ENCODE measurements at regions not wholly inside any gene's neighbourhood (a gene's known extent, or its start where the extent isn't known, plus 50 kb on each side); places are given as distances from the start of the nearest gene placed in this dataset.

- Mint-ChIP-seq H3K4me1 (no peaks in the 10 kb centered on the region), H3K27me3 (no peaks in the 10 kb centered on the region), H3K27ac (no peak overlapping the region), H3K36me3 (no peaks in the 10 kb centered on the region), H3K9me3 (ENCODE audit: low read depth) (peaks cover 1% of the 10 kb centered on the region), H3K4me3 (no peak overlapping the region)
- no peak for ATAC-seq
- CTCF ChIA-PET: no interaction called here
- DNase-seq: no peak
These were observed 150.4 kb upstream of the PCSK5 start for GRCh38 chr9:75739884-75740611.

- Mint-ChIP-seq H3K27me3 (no peaks in the 10 kb centered on the region), H3K27ac (no peak overlapping the region), H3K4me3 (no peak overlapping the region), H3K4me1 (no peaks in the 10 kb centered on the region), H3K36me3 (no peaks in the 10 kb centered on the region), H3K9me3 (ENCODE audit: low read depth) (peaks cover 1% of the 10 kb centered on the region)
- CTCF ChIA-PET: no interaction called here
- DNase-seq (no peak), ATAC-seq (no peak)
These were observed 146.6 kb upstream of the PCSK5 start for GRCh38 chr9:75743855-75744254.

- Mint-ChIP-seq H3K9me3 (ENCODE audit: low read depth) (no peaks in the 10 kb centered on the region), H3K27ac (no peak overlapping the region), H3K27me3 (no peaks in the 10 kb centered on the region), H3K36me3 (no peaks in the 10 kb centered on the region), H3K4me3 (no peak overlapping the region), H3K4me1 (no peaks in the 10 kb centered on the region)
- CTCF ChIA-PET: no interaction called here
- ATAC-seq (no peak), DNase-seq (no peak)
These were observed 136.4 kb upstream of the PCSK5 start for GRCh38 chr9:75754080-75754479.

- H3K4me1 Mint-ChIP-seq: no peaks in the 10 kb centered on the region
- no peak for DNase-seq
- H3K4me3 Mint-ChIP-seq: no peak overlapping the region
- H3K27ac Mint-ChIP-seq: no peak overlapping the region
- H3K27me3 Mint-ChIP-seq: no peaks in the 10 kb centered on the region
- H3K36me3 Mint-ChIP-seq: no peaks in the 10 kb centered on the region
- no peak for ATAC-seq
- peaks cover 4% of the 10 kb centered on the region for H3K9me3 Mint-ChIP-seq (ENCODE audit: low read depth)
- CTCF ChIA-PET: no interaction called here
These were observed 115.3 kb upstream of the PCSK5 start for GRCh38 chr9:75775166-75775565.

- CTCF ChIA-PET: no interaction called here
- ATAC-seq (no peak), DNase-seq (no peak)
- H3K27me3 Mint-ChIP-seq: no peaks in the 10 kb centered on the region
- H3K4me1 Mint-ChIP-seq: no peaks in the 10 kb centered on the region
- H3K9me3 Mint-ChIP-seq (ENCODE audit: low read depth): no peaks in the 10 kb centered on the region
- H3K36me3 Mint-ChIP-seq: no peaks in the 10 kb centered on the region
- no peak overlapping the region for H3K4me3 Mint-ChIP-seq
- no peak overlapping the region for H3K27ac Mint-ChIP-seq
These were observed 114.3 kb upstream of the PCSK5 start for GRCh38 chr9:75775966-75776691.

- no peaks in the 10 kb centered on the region for H3K9me3 Mint-ChIP-seq (ENCODE audit: low read depth)
- CTCF ChIA-PET: no interaction called here
- H3K4me1 Mint-ChIP-seq: no peaks in the 10 kb centered on the region
- DNase-seq: no peak
- no peak for ATAC-seq
- H3K27me3 Mint-ChIP-seq: no peaks in the 10 kb centered on the region
- H3K36me3 Mint-ChIP-seq: no peaks in the 10 kb centered on the region
- no peak overlapping the region for H3K4me3 Mint-ChIP-seq
- H3K27ac Mint-ChIP-seq: no peak overlapping the region
These were observed 110.3 kb upstream of the PCSK5 start for GRCh38 chr9:75780185-75780584.

GRCh38 chr9:75788006-75788634, 102.4 kb upstream of the PCSK5 start:
- DNase-seq: no peak
- Mint-ChIP-seq H3K27me3 (peaks cover 2% of the 10 kb centered on the region), H3K36me3 (peaks cover 1% of the 10 kb centered on the region), H3K27ac (no peak overlapping the region), H3K4me1 (peaks cover 5% of the 10 kb centered on the region), H3K4me3 (no peak overlapping the region), H3K9me3 (ENCODE audit: low read depth) (peaks cover 2% of the 10 kb centered on the region)
- no peak for ATAC-seq
- CTCF ChIA-PET: no interaction called here

GRCh38 chr9:75797085-75797580, 93.3 kb upstream of the PCSK5 start:
- no peak overlapping the region for H3K27ac Mint-ChIP-seq

GRCh38 chr9:75798505-75798904, 92.0 kb upstream of the PCSK5 start:
- Mint-ChIP-seq H3K36me3 (no peaks in the 10 kb centered on the region), H3K4me1 (no peaks in the 10 kb centered on the region), H3K27ac (no peak overlapping the region), H3K9me3 (ENCODE audit: low read depth) (no peaks in the 10 kb centered on the region), H3K4me3 (no peak overlapping the region), H3K27me3 (no peaks in the 10 kb centered on the region)
- no peak for ATAC-seq
- CTCF ChIA-PET: no interaction called here
- no peak for DNase-seq

More at GRCh38 chr9:75797085-75797580, 93.3 kb upstream of the PCSK5 start:
- H3K9me3 Mint-ChIP-seq (ENCODE audit: low read depth): no peaks in the 10 kb centered on the region
- no peaks in the 10 kb centered on the region for H3K27me3 Mint-ChIP-seq
- H3K4me3 Mint-ChIP-seq: no peak overlapping the region
- no peak for ATAC-seq
- no peak for DNase-seq
- no peaks in the 10 kb centered on the region for H3K4me1 Mint-ChIP-seq
- no peaks in the 10 kb centered on the region for H3K36me3 Mint-ChIP-seq
- CTCF ChIA-PET: no interaction called here

- Mint-ChIP-seq H3K36me3 (no peaks in the 10 kb centered on the region), H3K9me3 (ENCODE audit: low read depth) (no peaks in the 10 kb centered on the region)
- ATAC-seq: no peak
These were observed 87.3 kb upstream of the PCSK5 start for GRCh38 chr9:75803130-75803529.

GRCh38 chr9:75810063-75810462, 80.4 kb upstream of the PCSK5 start:
- ATAC-seq (no peak), DNase-seq (no peak)
- CTCF ChIA-PET: no interaction called here
- Mint-ChIP-seq H3K27me3 (no peaks in the 10 kb centered on the region), H3K9me3 (ENCODE audit: low read depth) (peaks cover 2% of the 10 kb centered on the region), H3K36me3 (no peaks in the 10 kb centered on the region), H3K4me3 (no peak overlapping the region), H3K4me1 (no peaks in the 10 kb centered on the region), H3K27ac (no peak overlapping the region)

More at GRCh38 chr9:75803130-75803529, 87.3 kb upstream of the PCSK5 start:
- H3K4me1 Mint-ChIP-seq: no peaks in the 10 kb centered on the region
- H3K27ac Mint-ChIP-seq: no peak overlapping the region
- H3K27me3 Mint-ChIP-seq: no peaks in the 10 kb centered on the region
- DNase-seq: no peak
- CTCF ChIA-PET: no interaction called here
- no peak overlapping the region for H3K4me3 Mint-ChIP-seq

- no peak overlapping the region for H3K4me3 Mint-ChIP-seq
- DNase-seq (no peak), ATAC-seq (no peak)
- CTCF ChIA-PET: no interaction called here
- peaks cover 2% of the 10 kb centered on the region for H3K9me3 Mint-ChIP-seq (ENCODE audit: low read depth)
- H3K4me1 Mint-ChIP-seq: no peaks in the 10 kb centered on the region
- H3K27me3 Mint-ChIP-seq: no peaks in the 10 kb centered on the region
- no peaks in the 10 kb centered on the region for H3K36me3 Mint-ChIP-seq
- no peak overlapping the region for H3K27ac Mint-ChIP-seq
These were observed 78.8 kb upstream of the PCSK5 start for GRCh38 chr9:75811692-75812091.

GRCh38 chr9:75812141-75812540, 78.3 kb upstream of the PCSK5 start:
- no peak for DNase-seq
- no peaks in the 10 kb centered on the region for H3K27me3 Mint-ChIP-seq
- CTCF ChIA-PET: no interaction called here
- peaks cover 2% of the 10 kb centered on the region for H3K9me3 Mint-ChIP-seq (ENCODE audit: low read depth)
- no peak overlapping the region for H3K4me3 Mint-ChIP-seq
- H3K27ac Mint-ChIP-seq: no peak overlapping the region
- no peaks in the 10 kb centered on the region for H3K4me1 Mint-ChIP-seq
- no peaks in the 10 kb centered on the region for H3K36me3 Mint-ChIP-seq
- ATAC-seq: no peak

- H3K27ac Mint-ChIP-seq: no peak overlapping the region
- H3K36me3 Mint-ChIP-seq: no peaks in the 10 kb centered on the region
- ATAC-seq (no peak), DNase-seq (no peak)
- CTCF ChIA-PET: no interaction called here
- H3K4me3 Mint-ChIP-seq: no peak overlapping the region
- peaks cover under 1% of the 10 kb centered on the region for H3K9me3 Mint-ChIP-seq (ENCODE audit: low read depth)
- H3K4me1 Mint-ChIP-seq: no peaks in the 10 kb centered on the region
- no peaks in the 10 kb centered on the region for H3K27me3 Mint-ChIP-seq
These were observed 75.8 kb upstream of the PCSK5 start for GRCh38 chr9:75814667-75815066.

Measured in activated CD8-positive, alpha-beta memory T cell treated with anti-CD3 and anti-CD28 coated beads, Interleukin-2, amount 10 ng/mL, durations not matched to agents 7 days and 5 days (primary cell).